Left ventricle myocardium inferior (tissue), 1 donor: ENCODE measurements at regions not wholly inside any gene's neighbourhood (a gene's known extent, or its start where the extent isn't known, plus 50 kb on each side); places are given as distances from the start of the nearest gene placed in this dataset.
"Not testable (repeated sequence)": the region's sequence is repeated elsewhere in the genome, so short reads cannot be mapped to it uniquely, and the experiment has no call there.

Experiments used
- DNase-seq: peaks from one replicate; pipeline ENCODE4 v3.0.0-alpha.2; 2020
- H3K27ac ChIP-seq: fragments of 200-600 bp; replicated peaks from 2 replicates; pipeline ENCODE4 v1.8.0; 2021
- H3K27me3 ChIP-seq: fragments of 200-600 bp; 2 replicates; pipeline ENCODE4 v1.8.0; 2021; ENCODE audit warnings: low read depth
- H3K36me3 ChIP-seq: fragments of 200-600 bp; 2 replicates; pipeline ENCODE4 v1.8.0; 2021
- H3K4me1 ChIP-seq: fragments of 200-600 bp; 2 replicates; pipeline ENCODE4 v1.8.0; 2021
- H3K4me3 ChIP-seq: fragments of 200-600 bp; 2 replicates; pipeline ENCODE4 v1.8.0; 2021; ENCODE audit warnings: mild to moderate bottlenecking, moderate library complexity
- H3K9me3 ChIP-seq: fragments of 200-600 bp; replicated peaks from 2 replicates; pipeline ENCODE4 v1.8.0; 2021
- CTCF ChIP-seq: fragments of 200-600 bp; IDR thresholded peaks from 2 replicates; pipeline ENCODE4 v1.8.0; 2021; ENCODE audit warnings: antibody characterized with exemption, mild to moderate bottlenecking, borderline replicate concordance
- intact Hi-C: fragments of 100-400 bp; cut with micrococcal nuclease; formaldehyde crosslinking; loops from one replicate; pipeline ENCODE4 v1.11.0; 2022
- donor health status: DM: no; HTN: yes; CAD: no; lungs with severe emphysema.

- Histone ChIP-seq H3K27me3 (no peaks in the 10 kb centered on the region), H3K36me3 (no peaks in the 10 kb centered on the region), H3K4me1 (no peaks in the 10 kb centered on the region), H3K4me3 (no peak overlapping the region), H3K27ac (no peak overlapping the region), H3K9me3 (no peaks in the 10 kb centered on the region)
- TF ChIP-seq CTCF: no peak
- no peak for DNase-seq
- intact Hi-C loops: no loop called here
Observed at GRCh38 chr16:25370541-25370940, 112.9 kb upstream of the ZKSCAN2 start.

- Histone ChIP-seq H3K4me1 (no peaks in the 10 kb centered on the region), H3K27me3 (peaks cover 13% of the 10 kb centered on the region), H3K27ac (no peak overlapping the region), H3K9me3 (no peaks in the 10 kb centered on the region), H3K36me3 (no peaks in the 10 kb centered on the region), H3K4me3 (no peak overlapping the region)
- no peak for DNase-seq
- no peak for TF ChIP-seq CTCF
- intact Hi-C loops: no loop called here
Observed at GRCh38 chr16:25367773-25368524, 110.3 kb upstream of the ZKSCAN2 start.

- peaks cover 14% of the 10 kb centered on the region for H3K27me3 ChIP-seq
- no peak for DNase-seq
- no peak overlapping the region for H3K4me3 ChIP-seq
- no peaks in the 10 kb centered on the region for H3K4me1 ChIP-seq
- no peaks in the 10 kb centered on the region for H3K9me3 ChIP-seq
- no peaks in the 10 kb centered on the region for H3K36me3 ChIP-seq
- no peak overlapping the region for H3K27ac ChIP-seq
- no peak for TF ChIP-seq CTCF
- intact Hi-C loops: no loop called here
Observed at GRCh38 chr16:25366078-25366477, 108.4 kb upstream of the ZKSCAN2 start.

GRCh38 chr16:25359516-25359915 lies 101.9 kb upstream of the ZKSCAN2 start:
- H3K9me3 ChIP-seq, H3K4me1 ChIP-seq, intact Hi-C loops, H3K4me3 ChIP-seq, H3K27ac ChIP-seq, DNase-seq, H3K36me3 ChIP-seq: not testable (repeated sequence)
- H3K27me3 ChIP-seq: peaks cover 14% of the 10 kb centered on the region

GRCh38 chr16:25344006-25344405 lies 86.4 kb upstream of the ZKSCAN2 start:
- H3K4me3 ChIP-seq: no peak overlapping the region
- H3K4me1 ChIP-seq: no peaks in the 10 kb centered on the region
- TF ChIP-seq CTCF: no peak
- no peaks in the 10 kb centered on the region for H3K27me3 ChIP-seq
- H3K27ac ChIP-seq: no peak overlapping the region
- intact Hi-C loops: no loop called here
- no peaks in the 10 kb centered on the region for H3K9me3 ChIP-seq
- no peaks in the 10 kb centered on the region for H3K36me3 ChIP-seq
- DNase-seq: no peak

- TF ChIP-seq CTCF: no peak
- Histone ChIP-seq H3K4me3 (no peak overlapping the region), H3K27ac (no peak overlapping the region), H3K9me3 (peaks cover 4% of the 10 kb centered on the region), H3K36me3 (no peaks in the 10 kb centered on the region), H3K4me1 (no peaks in the 10 kb centered on the region), H3K27me3 (no peaks in the 10 kb centered on the region)
- intact Hi-C loops: no loop called here
- DNase-seq: no peak
Observed at GRCh38 chr16:25340973-25341372, 83.3 kb upstream of the ZKSCAN2 start.
